GM12874 (cell line): ENCODE measurements at regions not wholly inside any gene's neighbourhood (a gene's known extent, or its start where the extent isn't known, plus 50 kb on each side); places are given as distances from the start of the nearest gene placed in this dataset.

Source experiments
- CTCF ChIP-seq: IDR thresholded peaks from 2 replicates; pipeline ENCODE4 v1.5.1; 2011; ENCODE audit warnings: low read depth, mild to moderate bottlenecking, control low read depth, low read length, moderate library complexity; ENCODE audit not compliant: insufficient read depth

- TF ChIP-seq CTCF, result no peak
Measured at GRCh38 chr5:39542511-39543285, 117.9 kb upstream of the DAB2 start.

GRCh38 chr5:39541920-39542319 lies 117.1 kb upstream of the DAB2 start:
- TF ChIP-seq CTCF, result no peak

GRCh38 chr5:39539470-39539869 lies 114.7 kb upstream of the DAB2 start:
- TF ChIP-seq CTCF, result no peak

- TF ChIP-seq CTCF, result no peak
Measured at GRCh38 chr5:39534690-39535089, 109.9 kb upstream of the DAB2 start.

GRCh38 chr5:39533749-39534148 lies 109.0 kb upstream of the DAB2 start:
- TF ChIP-seq CTCF, result no peak

- no peak for TF ChIP-seq CTCF
Measured at GRCh38 chr5:39532511-39532910, 107.7 kb upstream of the DAB2 start.

- TF ChIP-seq CTCF, result no peak
Measured at GRCh38 chr5:39531306-39531705, 106.5 kb upstream of the DAB2 start.
